ENCODE measurements at regions not wholly inside any gene's neighbourhood (a gene's known extent, or its start where the extent isn't known, plus 50 kb on each side); places are given as distances from the start of the nearest gene placed in this dataset.

DNA sequence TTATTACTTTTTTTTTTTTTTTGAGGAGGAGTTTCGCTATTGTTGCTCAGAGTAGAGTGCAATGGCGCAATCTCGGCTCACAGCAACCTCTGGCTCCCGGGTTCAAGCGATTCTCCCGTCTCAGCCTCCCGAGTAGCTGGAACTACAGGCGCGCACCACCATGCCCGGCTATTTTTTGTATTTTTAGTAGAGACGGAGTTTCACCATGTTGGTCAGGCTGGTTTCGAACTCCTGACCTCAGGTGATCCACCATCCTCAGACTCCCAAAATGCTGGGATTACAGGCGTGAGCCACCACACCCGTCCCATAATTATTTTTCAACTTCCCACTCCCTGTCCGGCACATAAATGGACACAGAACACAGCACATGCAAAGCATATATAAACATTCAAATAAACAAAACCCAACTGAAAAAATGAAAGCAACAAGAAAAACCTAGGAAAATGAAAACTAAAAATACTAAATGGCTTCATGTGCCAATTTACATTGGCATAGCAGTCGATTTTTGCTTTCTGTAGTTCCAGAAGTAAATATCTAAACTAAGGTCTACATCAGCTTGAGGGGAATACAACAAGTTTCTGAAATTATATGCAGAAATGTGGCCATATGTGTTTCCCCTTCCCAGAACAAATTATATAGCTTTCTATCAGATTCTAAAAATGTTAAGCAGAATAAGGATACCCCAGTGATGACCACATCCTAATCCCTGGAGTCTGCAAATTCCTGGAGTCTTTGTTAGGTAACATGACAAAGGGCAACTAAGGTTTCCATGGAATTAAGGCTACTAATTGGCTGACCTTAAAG is 113.9 kb downstream of the HFE start:
- Histone ChIP-seq H2BK120ac (ENCODE audit: low read depth, low read length, poor library complexity, severe bottlenecking) (no peak overlapping the region), H2BK5ac (ENCODE audit: insufficient read length, low read length) (no peak overlapping the region), H2BK20ac (ENCODE audit: low read depth, low read length, poor library complexity, severe bottlenecking) (no peak overlapping the region), H2AFZ (ENCODE audit: low read length) (no peak overlapping the region), H3K4me2 (ENCODE audit: insufficient read depth, insufficient read length, low read length) (no peak overlapping the region), H3K23ac (ENCODE audit: insufficient read length, low read depth, low read length) (no peak overlapping the region), H3K23me2 (ENCODE audit: insufficient read length, low read depth, low read length, poor library complexity, severe bottlenecking) (peaks cover 4% of the 10 kb centered on the region), H4K20me1 (ENCODE audit: control insufficient read depth, insufficient read depth, insufficient read length) (no peaks in the 10 kb centered on the region), H3K79me1 (ENCODE audit: insufficient read depth, low read depth, low read length, poor library complexity, severe bottlenecking) (no peaks in the 10 kb centered on the region), H4K8ac (replicated peaks; ENCODE audit: insufficient read length, low read depth, low read length) (no peak overlapping the region), H3K18ac (ENCODE audit: insufficient read length, low read depth, low read length) (no peak overlapping the region), H3T11ph (ENCODE audit: low read length) (no peak overlapping the region), H3K14ac (ENCODE audit: insufficient read depth, low read length) (no peak overlapping the region), H3K4me1 (ENCODE audit: insufficient read depth, low read length) (no peaks in the 10 kb centered on the region), H4K5ac (ENCODE audit: insufficient read length, low read depth, low read length) (no peak overlapping the region), H2AK5ac (ENCODE audit: insufficient read length, low read length) (no peak overlapping the region), H2BK12ac (ENCODE audit: insufficient read length, low read depth, low read length) (no peak overlapping the region), H3K56ac (ENCODE audit: insufficient read length, low read depth, low read length) (no peak overlapping the region), H3K4ac (ENCODE audit: low read depth, low read length) (no peak overlapping the region), H3K79me2 (ENCODE audit: insufficient read depth, low read length) (no peaks in the 10 kb centered on the region), H4K91ac (ENCODE audit: insufficient read length, low read depth, low read length) (no peak overlapping the region), H3K9me3 (ENCODE audit: control insufficient read depth, low read depth, low read length) (no peaks in the 10 kb centered on the region), H2BK15ac (ENCODE audit: low read depth, low read length) (no peak overlapping the region), H3K27ac (ENCODE audit: insufficient read length, low read depth, low read length) (no peak overlapping the region), H3K27me3 (ENCODE audit: insufficient read depth, low read length) (no peaks in the 10 kb centered on the region), H3K9ac (ENCODE audit: extremely low read depth, insufficient read length, low read length) (no peak overlapping the region)
- Mint-ChIP-seq H3K4me1 (peaks cover 22 to 29% of the 10 kb centered on the region in 2 experiments), H3K27me3 (ENCODE audit: low read depth) (peaks cover 14% of the 10 kb centered on the region), H3K9me3 (no peaks in the 10 kb centered on the region; a peak in 2 of 5 replicates), H3K27ac (peak overlapping the region; percentile 59 to 99 (median 96); a peak in 5 of 7 replicates), H3K4me3 (peak overlapping the region; percentile 47 to 77), H3K36me3 (ENCODE audit: insufficient read depth in 1 of 3, low read depth in 3 of 3) (peaks cover 0 to 8% (median 7%) of the 10 kb centered on the region in 3 experiments; a peak in 4 of 7 replicates)
- TF ChIP-seq, protein P1, sequence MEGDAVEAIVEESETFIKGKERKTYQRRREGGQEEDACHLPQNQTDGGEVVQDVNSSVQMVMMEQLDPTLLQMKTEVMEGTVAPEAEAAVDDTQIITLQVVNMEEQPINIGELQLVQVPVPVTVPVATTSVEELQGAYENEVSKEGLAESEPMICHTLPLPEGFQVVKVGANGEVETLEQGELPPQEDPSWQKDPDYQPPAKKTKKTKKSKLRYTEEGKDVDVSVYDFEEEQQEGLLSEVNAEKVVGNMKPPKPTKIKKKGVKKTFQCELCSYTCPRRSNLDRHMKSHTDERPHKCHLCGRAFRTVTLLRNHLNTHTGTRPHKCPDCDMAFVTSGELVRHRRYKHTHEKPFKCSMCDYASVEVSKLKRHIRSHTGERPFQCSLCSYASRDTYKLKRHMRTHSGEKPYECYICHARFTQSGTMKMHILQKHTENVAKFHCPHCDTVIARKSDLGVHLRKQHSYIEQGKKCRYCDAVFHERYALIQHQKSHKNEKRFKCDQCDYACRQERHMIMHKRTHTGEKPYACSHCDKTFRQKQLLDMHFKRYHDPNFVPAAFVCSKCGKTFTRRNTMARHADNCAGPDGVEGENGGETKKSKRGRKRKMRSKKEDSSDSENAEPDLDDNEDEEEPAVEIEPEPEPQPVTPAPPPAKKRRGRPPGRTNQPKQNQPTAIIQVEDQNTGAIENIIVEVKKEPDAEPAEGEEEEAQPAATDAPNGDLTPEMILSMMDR (conservative IDR thresholded peaks at IDR 0.05): no peak
- no CpG with 5 or more reads among the region's 16 CpGs for WGBS (ENCODE audit: extremely low coverage, insufficient read length, low lambda C conversion rate)
- DNase-seq: no peak

All from H9 (cell line).